ENCODE measurements at regions not wholly inside any gene's neighbourhood (a gene's known extent, or its start where the extent isn't known, plus 50 kb on each side); places are given as distances from the start of the nearest gene placed in this dataset.

- TF ChIP-seq GATA2 (IDR thresholded peaks at IDR 0.05; ENCODE audit: insufficient read depth, insufficient read length, low read depth, low read length) (no peak), POLR2A (IDR thresholded peaks at IDR 0.05; ENCODE audit: low read depth, low read length) (no peak)
Measured at GRCh38 chr3:66656609-66657008, 155.8 kb upstream of the LRIG1 start.

All from endothelial cell of umbilical vein (primary cell).